HepG2 (cell line): ENCODE measurements at regions not wholly inside any gene's neighbourhood (a gene's known extent, or its start where the extent isn't known, plus 50 kb on each side); places are given as distances from the start of the nearest gene placed in this dataset.

ENCODE experiments used
- ATAC-seq: fragments of 200-7000 bp; cut with Tn5 transposase; 3 replicates; pipeline ENCODE4 v1.9.1; 2020; ENCODE audit warnings: mild to moderate bottlenecking, moderate library complexity
- BruUV-seq: library from RNA; stranded (reverse); fragments of 400-500 nt; replicated peaks from 2 replicates; lab custom pipeline; 2021; lab: Mats Ljungman, UMichigan
- CTCF ChIA-PET: fragments of 300-600 bp; formaldehyde crosslinking; extraction: SDS; loops from one replicate; lab custom pipeline; 2021; ENCODE audit warnings: low total read pairs, inconsistent platforms, low intra/inter-chr PET ratio; lab: Yijun Ruan, JAX
- POLR2A ChIA-PET: fragments of 350-600 bp; sonication (Branson Sonifier 250); formaldehyde crosslinking; loops from one replicate; lab custom pipeline; 2020; ENCODE audit warnings: antibody characterized with exemption, inconsistent platforms; lab: Yijun Ruan, JAX
- DNase-seq: peaks from one replicate; pipeline ENCODE4 v3.0.0-alpha.2; 2015; ENCODE audit warnings: low spot score
- FAIRE-seq: peaks from 3 replicates; lab custom pipeline; 2011; peaks lifted over from hg19 to GRCh38; lab: Jason Lieb, UNC
- H2AFZ ChIP-seq: one replicate; pipeline ENCODE4 v1.6.1; 2011; ENCODE audit warnings: low read length, inconsistent platforms
- H3K27ac ChIP-seq: fragments of 300-600 bp; 3 replicates; pipeline ENCODE4 v1.8.0; 2011; ENCODE audit warnings: mixed run types, mild to moderate bottlenecking, mixed read lengths, low read length, inconsistent platforms; ENCODE audit not compliant: insufficient read depth; ENCODE audit errors: extremely low read length
- H3K27me3 ChIP-seq, 2 experiments: fragments of 200-600 bp in 1 of 2; 2 replicates in 1 of 2; 3 replicates in 1 of 2; pipeline versions ENCODE4 v1.6.0 to v1.8.0; 2011; ENCODE audit warnings: low read length in 2 of 2, mild to moderate bottlenecking in 2 of 2, moderate library complexity in 2 of 2, inconsistent platforms in 1 of 2; ENCODE audit not compliant: insufficient read depth in 2 of 2, control insufficient read depth in 1 of 2
- H3K36me3 ChIP-seq, 2 experiments: fragments of 200-600 bp in 1 of 2; replicated peaks in 1 of 2; 2 replicates in 1 of 2; 3 replicates in 1 of 2; pipeline versions ENCODE4 v1.5.1 to v1.8.0; 2011; ENCODE audit warnings: low read length in 2 of 2, inconsistent platforms in 1 of 2; ENCODE audit not compliant: insufficient read depth in 2 of 2, control insufficient read depth in 1 of 2
- H3K4me1 ChIP-seq: 2 replicates; pipeline ENCODE4 v1.5.1; 2012; ENCODE audit warnings: low read length, inconsistent platforms; ENCODE audit not compliant: insufficient read depth
- H3K4me2 ChIP-seq: 2 replicates; pipeline ENCODE4 v1.6.0; 2011; ENCODE audit warnings: low read depth, low read length, inconsistent platforms
- H3K4me3 ChIP-seq, 3 experiments: fragments of 200-600 bp in 1 of 3; sonication (generic), shearing (Covaris generic) in 1 of 3; replicated peaks in 1 of 3; 2 replicates each; pipeline ENCODE4 v1.5.1; 2011 to 2016; ENCODE audit warnings: low read length in 3 of 3, inconsistent platforms in 2 of 3, low read depth in 2 of 3, mild to moderate bottlenecking in 2 of 3, control low read depth in 1 of 3, mixed read lengths in 1 of 3; ENCODE audit not compliant: insufficient read depth in 1 of 3
- H3K79me2 ChIP-seq: one replicate; pipeline ENCODE4 v1.6.1; 2011; ENCODE audit warnings: low read length, inconsistent platforms; ENCODE audit not compliant: insufficient read depth
- H3K9ac ChIP-seq: 2 replicates; pipeline ENCODE4 v1.6.0; 2011; ENCODE audit warnings: mild to moderate bottlenecking, low read depth, low read length, inconsistent platforms; ENCODE audit not compliant: insufficient read depth
- H3K9me3 ChIP-seq: 2 replicates; pipeline ENCODE4 v1.5.1; 2012; ENCODE audit warnings: mild to moderate bottlenecking, low read length
- H4K20me1 ChIP-seq: 2 replicates; pipeline ENCODE4 v1.6.0; 2011; ENCODE audit warnings: inconsistent platforms, mild to moderate bottlenecking, low read length, moderate library complexity; ENCODE audit not compliant: insufficient read depth
- ADNP ChIP-seq: sonication (generic); formaldehyde crosslinking; IDR thresholded peaks from 2 replicates; pipeline ENCODE4 v1.4.0; 2020; ENCODE audit warnings: missing genetic modification reagents
- ARID2 ChIP-seq: sonication (generic); formaldehyde crosslinking; IDR thresholded peaks from 2 replicates; pipeline ENCODE4 v1.8.1; 2022; ENCODE audit warnings: mild to moderate bottlenecking, missing genetic modification reagents, borderline replicate concordance
- CEBPG ChIP-seq: IDR thresholded peaks from 2 replicates; pipeline ENCODE4 v1.6.1; 2016
- IKZF4 ChIP-seq: sonication (generic); formaldehyde crosslinking; IDR thresholded peaks from 2 replicates; pipeline ENCODE4 v1.5.1; 2020; ENCODE audit warnings: borderline replicate concordance, mild to moderate bottlenecking, low read depth, missing genetic modification reagents; ENCODE audit errors: not compliant biosample characterization
- KMT2B ChIP-seq: IDR thresholded peaks from 2 replicates; pipeline ENCODE4 v1.6.1; 2016; ENCODE audit warnings: missing genetic modification reagents, missing compliant biosample characterization
- ONECUT2 ChIP-seq: sonication (generic); formaldehyde crosslinking; IDR thresholded peaks from 2 replicates; pipeline ENCODE4 v1.4.0; 2020; ENCODE audit warnings: missing genetic modification reagents
- TCF7L2 ChIP-seq: IDR thresholded peaks from 2 replicates; pipeline ENCODE4 v1.6.1; 2011; ENCODE audit warnings: mild to moderate bottlenecking, low read depth, low read length, moderate library complexity
- ZBTB39 ChIP-seq: sonication (generic); formaldehyde crosslinking; IDR thresholded peaks from 2 replicates; pipeline ENCODE4 v1.5.0; 2020; ENCODE audit warnings: missing genetic modification reagents
- ZFP62 ChIP-seq: sonication (generic); formaldehyde crosslinking; IDR thresholded peaks from 2 replicates; pipeline ENCODE4 v1.4.0; 2020; ENCODE audit warnings: missing genetic modification reagents
- ZNF281 ChIP-seq: sonication (generic); formaldehyde crosslinking; IDR thresholded peaks from 2 replicates; pipeline ENCODE4 v1.4.0; 2020; ENCODE audit warnings: missing genetic modification reagents, borderline replicate concordance
- ZNF33B ChIP-seq: sonication (generic); formaldehyde crosslinking; IDR thresholded peaks from 2 replicates; pipeline ENCODE4 v1.5.1; 2020; ENCODE audit warnings: mild to moderate bottlenecking, missing genetic modification reagents
- ZNF713 ChIP-seq: sonication (generic); formaldehyde crosslinking; IDR thresholded peaks from 2 replicates; pipeline ENCODE4 v1.4.0; 2020; ENCODE audit warnings: mild to moderate bottlenecking, missing genetic modification reagents
- WGBS: methylation state at CpG from one replicate; pipeline ENCODE4 v1.1.6; 2017; ENCODE audit warnings: low lambda C conversion rate; 5-methylcytosine and 5-hydroxymethylcytosine counted together
- in situ Hi-C: cut with HindIII; loops from 2 replicates; pipeline ENCODE4 v1.10.0; 2017; ENCODE audit warnings: low pct_unique_long_range_greater_than_20kb; ENCODE audit not compliant: extremely low pct_ligation_motif_present
- intact Hi-C: fragments of 100-400 bp; cut with micrococcal nuclease; formaldehyde crosslinking; loops from one replicate; pipeline ENCODE4 v1.10.0; 2022; ENCODE audit not compliant: unreplicated experiment
- TF ChIP-seq, protein P1 (sequence below): sonication (generic); formaldehyde crosslinking; IDR thresholded peaks from 2 replicates; pipeline ENCODE4 v1.5.0; 2020; ENCODE audit warnings: missing genetic modification reagents, mild to moderate bottlenecking, borderline replicate concordance
- TF ChIP-seq, protein P2 (sequence below): IDR thresholded peaks from 2 replicates; pipeline ENCODE4 v1.6.1; 2016
- TF ChIP-seq, protein P3 (sequence below): sonication (generic); formaldehyde crosslinking; IDR thresholded peaks from 2 replicates; pipeline ENCODE4 v1.4.0; 2020; ENCODE audit warnings: missing genetic modification reagents, borderline replicate concordance

GRCh38 chr16:50942143-50942542, 200.3 kb downstream of the CYLD start:
- CTCF ChIA-PET, result no interaction called here
- peaks cover 0 to 12% of the 10 kb centered on the region in 2 experiments; a peak in 2 of 5 replicates for H3K27me3 ChIP-seq
- no TSS peak for BruUV-seq
- H4K20me1 ChIP-seq, result no peaks in the 10 kb centered on the region
- in situ Hi-C loops, result no loop called here
- TF ChIP-seq CEBPG (CRISPR knock-in tag), result no peak
- TF ChIP-seq ZNF281 (CRISPR knock-in tag), result no peak
- no peak for TF ChIP-seq TCF7L2
- TF ChIP-seq ZNF713 (CRISPR knock-in tag), result no peak
- TF ChIP-seq ZFP62 (CRISPR knock-in tag), result no peak
- TF ChIP-seq, protein P1, sequence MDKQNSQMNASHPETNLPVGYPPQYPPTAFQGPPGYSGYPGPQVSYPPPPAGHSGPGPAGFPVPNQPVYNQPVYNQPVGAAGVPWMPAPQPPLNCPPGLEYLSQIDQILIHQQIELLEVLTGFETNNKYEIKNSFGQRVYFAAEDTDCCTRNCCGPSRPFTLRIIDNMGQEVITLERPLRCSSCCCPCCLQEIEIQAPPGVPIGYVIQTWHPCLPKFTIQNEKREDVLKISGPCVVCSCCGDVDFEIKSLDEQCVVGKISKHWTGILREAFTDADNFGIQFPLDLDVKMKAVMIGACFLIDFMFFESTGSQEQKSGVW (CRISPR knock-in tag), result no peak
- TF ChIP-seq ONECUT2 (CRISPR knock-in tag), result no peak
- no peak for TF ChIP-seq ZBTB39 (CRISPR knock-in tag)
- TF ChIP-seq, protein P2, sequence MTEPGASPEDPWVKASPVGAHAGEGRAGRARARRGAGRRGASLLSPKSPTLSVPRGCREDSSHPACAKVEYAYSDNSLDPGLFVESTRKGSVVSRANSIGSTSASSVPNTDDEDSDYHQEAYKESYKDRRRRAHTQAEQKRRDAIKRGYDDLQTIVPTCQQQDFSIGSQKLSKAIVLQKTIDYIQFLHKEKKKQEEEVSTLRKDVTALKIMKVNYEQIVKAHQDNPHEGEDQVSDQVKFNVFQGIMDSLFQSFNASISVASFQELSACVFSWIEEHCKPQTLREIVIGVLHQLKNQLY (CRISPR knock-in tag), result no peak
- TF ChIP-seq ZNF33B (CRISPR knock-in tag), result no peak
- no peak for TF ChIP-seq ADNP (CRISPR knock-in tag)
- TF ChIP-seq, protein P3, sequence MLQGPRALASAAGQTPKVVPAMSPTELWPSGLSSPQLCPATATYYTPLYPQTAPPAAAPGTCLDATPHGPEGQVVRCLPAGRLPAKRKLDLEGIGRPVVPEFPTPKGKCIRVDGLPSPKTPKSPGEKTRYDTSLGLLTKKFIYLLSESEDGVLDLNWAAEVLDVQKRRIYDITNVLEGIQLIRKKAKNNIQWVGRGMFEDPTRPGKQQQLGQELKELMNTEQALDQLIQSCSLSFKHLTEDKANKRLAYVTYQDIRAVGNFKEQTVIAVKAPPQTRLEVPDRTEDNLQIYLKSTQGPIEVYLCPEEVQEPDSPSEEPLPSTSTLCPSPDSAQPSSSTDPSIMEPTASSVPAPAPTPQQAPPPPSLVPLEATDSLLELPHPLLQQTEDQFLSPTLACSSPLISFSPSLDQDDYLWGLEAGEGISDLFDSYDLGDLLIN (CRISPR knock-in tag), result no peak
- no peak for TF ChIP-seq KMT2B (CRISPR knock-in tag)
- no peak for TF ChIP-seq IKZF4 (CRISPR knock-in tag)
- TF ChIP-seq ARID2 (CRISPR knock-in tag), result no peak
- DNase-seq (no peak), ATAC-seq (no peak), FAIRE-seq (no peak)
- no peak overlapping the region for H2AFZ ChIP-seq
- H3K36me3 ChIP-seq, result no peaks in the 10 kb centered on the region
- H3K79me2 ChIP-seq, result no peaks in the 10 kb centered on the region
- H3K9ac ChIP-seq, result no peak overlapping the region
- H3K9me3 ChIP-seq, result no peaks in the 10 kb centered on the region
- WGBS, result 25% methylated on average over 3 of the region's 3 CpGs
- no peak overlapping the region for H3K4me2 ChIP-seq
- intact Hi-C loops, result no loop called here
- H3K27ac ChIP-seq, result no peak overlapping the region
- H3K4me3 ChIP-seq, result no peak overlapping the region
- no peaks in the 10 kb centered on the region for H3K4me1 ChIP-seq
- POLR2A ChIA-PET, result no interaction called here
